GM12878 (cell line): ENCODE measurements at regions not wholly inside any gene's neighbourhood (a gene's known extent, or its start where the extent isn't known, plus 50 kb on each side); places are given as distances from the start of the nearest gene placed in this dataset.

Experiments
- ATAC-seq: fragments of 200-7000 bp; cut with Tn5 transposase; 3 replicates; pipeline ENCODE4 v1.9.1; 2020; ENCODE audit warnings: mild to moderate bottlenecking, moderate library complexity
- BruUV-seq: library from RNA; stranded (reverse); fragments of 400-500 nt; replicated peaks from 2 replicates; lab custom pipeline; 2021; lab: Mats Ljungman, UMichigan
- CTCF ChIA-PET: fragments of 300-600 bp; sonication (Branson Sonifier 250); formaldehyde crosslinking; extraction: SDS; loops from one replicate; lab custom pipeline; 2021; ENCODE audit warnings: inconsistent platforms; lab: Yijun Ruan, JAX
- POLR2A ChIA-PET: fragments of 350-600 bp; formaldehyde crosslinking; extraction: SDS; loops from one replicate; lab custom pipeline; 2021; ENCODE audit warnings: inconsistent platforms; lab: Charles Lee
- RAD21 ChIA-PET: fragments of 300-600 bp; sonication (Branson Sonifier 250); formaldehyde crosslinking; loops from one replicate; lab custom pipeline; 2023; ENCODE audit warnings: antibody characterized with exemption; ENCODE audit not compliant: unreplicated experiment; lab: Charles Lee
- SMC1A ChIA-PET: fragments of 300-600 bp; sonication (Branson Sonifier 250); formaldehyde crosslinking; loops from one replicate; lab custom pipeline; 2023; ENCODE audit not compliant: unreplicated experiment, uncharacterized antibody; lab: Charles Lee
- DNase-seq: peaks from one replicate; pipeline ENCODE4 v3.0.0-alpha.2; 2011; ENCODE audit warnings: low read depth, low spot score
- FAIRE-seq: peaks from 3 replicates; lab custom pipeline; 2011; peaks lifted over from hg19 to GRCh38; lab: Jason Lieb, UNC
- H2AFZ ChIP-seq: 2 replicates; pipeline ENCODE4 v1.6.0; 2011; ENCODE audit warnings: low read depth, low read length, control low read depth; ENCODE audit not compliant: control insufficient read depth
- H3K27ac ChIP-seq: 2 replicates; pipeline ENCODE4 v1.5.1; 2011; ENCODE audit warnings: control low read depth; ENCODE audit not compliant: control insufficient read depth, insufficient read depth
- H3K27me3 ChIP-seq, 2 experiments: replicated peaks in 1 of 2; 2 replicates each; pipeline versions ENCODE4 v1.6.0 to v1.6.1; 2011; ENCODE audit warnings: low read length in 1 of 2; ENCODE audit not compliant: control insufficient read depth in 2 of 2, insufficient read depth in 2 of 2
- H3K36me3 ChIP-seq, 2 experiments: 2 replicates each; pipeline ENCODE4 v1.5.1; 2011; ENCODE audit warnings: low read length in 1 of 2; ENCODE audit not compliant: control insufficient read depth in 2 of 2, insufficient read depth in 2 of 2
- H3K4me1 ChIP-seq: 2 replicates; pipeline ENCODE4 v1.6.1; 2011; ENCODE audit warnings: mild to moderate bottlenecking, low read length, moderate library complexity, mixed read lengths; ENCODE audit not compliant: control insufficient read depth, insufficient read depth
- H3K4me2 ChIP-seq: 2 replicates; pipeline ENCODE4 v1.6.0; 2011; ENCODE audit warnings: control low read depth; ENCODE audit not compliant: control insufficient read depth, insufficient read depth
- H3K4me3 ChIP-seq: fragments of 200-600 bp; sonication (generic); 2 replicates; pipeline ENCODE4 v1.5.1; 2016
- H3K79me2 ChIP-seq: 2 replicates; pipeline ENCODE4 v1.6.0; 2011; ENCODE audit warnings: low read length; ENCODE audit not compliant: control insufficient read depth, insufficient read depth
- H3K9ac ChIP-seq: 2 replicates; pipeline ENCODE4 v1.8.0; 2011; ENCODE audit warnings: low read length, control low read depth, mixed read lengths; ENCODE audit not compliant: control insufficient read depth, insufficient read depth
- H3K9me3 ChIP-seq: replicated peaks from 3 replicates; pipeline ENCODE4 v1.5.1; 2011; ENCODE audit warnings: mild to moderate bottlenecking, low read length; ENCODE audit not compliant: control insufficient read depth, insufficient read depth
- H4K20me1 ChIP-seq: 2 replicates; pipeline ENCODE4 v1.6.0; 2011; ENCODE audit not compliant: control insufficient read depth, insufficient read depth
- ATF2 ChIP-seq: IDR thresholded peaks from 2 replicates; pipeline ENCODE4 v1.6.1; 2012; ENCODE audit warnings: low read length, inconsistent platforms
- ATF7 ChIP-seq: fragments of 450-650 bp; IDR thresholded peaks from 2 replicates; pipeline ENCODE4 v1.6.1; 2016; ENCODE audit warnings: low read depth, mild to moderate bottlenecking
- EZH2 ChIP-seq: IDR thresholded peaks from 2 replicates; pipeline ENCODE4 v1.6.1; 2012; ENCODE audit warnings: low read depth, mild to moderate bottlenecking, control low read depth, inconsistent platforms, low read length, borderline replicate concordance; ENCODE audit not compliant: control insufficient read depth
- HSF1 ChIP-seq: fragments of 150-350 bp; IDR thresholded peaks from 2 replicates; pipeline ENCODE4 v1.6.1; 2014; ENCODE audit warnings: mild to moderate bottlenecking, low read depth, low read length
- IRF4 ChIP-seq: IDR thresholded peaks from 2 replicates; pipeline ENCODE4 v1.6.1; 2011; ENCODE audit warnings: low read depth, low read length
- JUND ChIP-seq: IDR thresholded peaks from 2 replicates; pipeline ENCODE4 v1.6.1; 2012; ENCODE audit warnings: low read depth, mild to moderate bottlenecking, low read length, improper control_type of control experiment, moderate library complexity
- MEF2A ChIP-seq: IDR thresholded peaks from 2 replicates; pipeline ENCODE4 v1.6.1; 2011; ENCODE audit warnings: low read depth, mild to moderate bottlenecking, low read length, moderate library complexity; ENCODE audit not compliant: insufficient read depth
- SP1 ChIP-seq: IDR thresholded peaks from one replicate; pipeline ENCODE4 v1.6.1; 2011; ENCODE audit warnings: low read depth, low read length
- TARDBP ChIP-seq: IDR thresholded peaks from 2 replicates; pipeline ENCODE4 v1.6.1; 2016; ENCODE audit warnings: borderline replicate concordance
- WRNIP1 ChIP-seq: IDR thresholded peaks from 2 replicates; pipeline ENCODE4 v1.6.1; 2011; ENCODE audit warnings: low read depth, low read length, improper control_type of control experiment, borderline replicate concordance
- YBX1 ChIP-seq: fragments of 450-650 bp; IDR thresholded peaks from 2 replicates; pipeline ENCODE4 v1.6.1; 2016; ENCODE audit warnings: antibody characterized with exemption
- ZBTB4 ChIP-seq: fragments of 450-650 bp; formaldehyde crosslinking; IDR thresholded peaks from 2 replicates; pipeline ENCODE4 v1.4.0; 2022; ENCODE audit warnings: mild to moderate bottlenecking, moderate library complexity
- ZNF274 ChIP-seq: IDR thresholded peaks from one replicate; pipeline ENCODE4 v1.8.0; 2011; ENCODE audit not compliant: insufficient read length, insufficient read depth
- ZNF687 ChIP-seq: fragments of 450-650 bp; IDR thresholded peaks from 2 replicates; pipeline ENCODE4 v1.6.1; 2017; ENCODE audit warnings: mild to moderate bottlenecking, moderate library complexity
- WGBS: methylation state at CpG from one replicate; pipeline ENCODE4 v1.1.6; 2016; ENCODE audit warnings: low lambda C conversion rate; ENCODE audit not compliant: insufficient replicate concordance, insufficient coverage; ENCODE audit errors: missing lambda C conversion rate; 5-methylcytosine and 5-hydroxymethylcytosine counted together
- in situ Hi-C: fragments of 300-500 bp; cut with MboI; formaldehyde crosslinking; loops from 9 replicates; pipeline ENCODE4 v1.14.3; 2018; ENCODE audit warnings: mixed read lengths
- intact Hi-C: fragments of 100-400 bp; cut with micrococcal nuclease; formaldehyde crosslinking; loops from one replicate; pipeline ENCODE4 v1.14.2; 2022; ENCODE audit not compliant: unreplicated experiment

- TF ChIP-seq ZBTB4 (CRISPR knock-in tag) (no peak), HSF1 (no peak), YBX1 (no peak)
Observed at GRCh38 chr9:84068872-84069271, 88.3 kb downstream of the RMI1 start (continued).

GRCh38 chr9:84070590-84070989, 90.0 kb downstream of the RMI1 start:
- SMC1A ChIA-PET: no interaction called here
- Histone ChIP-seq H3K79me2 (no peaks in the 10 kb centered on the region), H3K9ac (no peak overlapping the region), H2AFZ (no peak overlapping the region), H3K4me2 (no peak overlapping the region), H3K27ac (no peak overlapping the region), H3K36me3 (no peaks in the 10 kb centered on the region), H3K9me3 (no peaks in the 10 kb centered on the region), H4K20me1 (no peaks in the 10 kb centered on the region), H3K4me1 (no peaks in the 10 kb centered on the region), H3K27me3 (no peaks in the 10 kb centered on the region), H3K4me3 (no peak overlapping the region)
- no TSS peak for BruUV-seq
- DNase-seq (no peak), ATAC-seq (no peak), FAIRE-seq (no peak)
- 45% methylated on average over 8 of the region's 8 CpGs for WGBS
- CTCF ChIA-PET: no interaction called here
- in situ Hi-C loops: no loop called here
- intact Hi-C loops: no loop called here
- POLR2A ChIA-PET: no interaction called here
- RAD21 ChIA-PET: no interaction called here
- TF ChIP-seq ATF7 (no peak), ZNF687 (no peak), JUND (no peak), EZH2 (no peak), ZNF274 (no peak), IRF4 (no peak), WRNIP1 (no peak), TARDBP (no peak), ATF2 (no peak), SP1 (no peak), MEF2A (no peak)
